GM18909 (cell line): ENCODE measurements at regions not wholly inside any gene's neighbourhood (a gene's known extent, or its start where the extent isn't known, plus 50 kb on each side); places are given as distances from the start of the nearest gene placed in this dataset.
"Not testable (repeated sequence)": the region's sequence is repeated elsewhere in the genome, so short reads cannot be mapped to it uniquely, and the experiment has no call there.

ENCODE experiments used
- ATAC-seq: cut with Tn5 transposase; IDR thresholded peaks from one replicate; pipeline ENCODE4 v1.9.1; 2021; ENCODE audit warnings: mild to moderate bottlenecking; ENCODE audit not compliant: unreplicated experiment, poor library complexity

DNA sequence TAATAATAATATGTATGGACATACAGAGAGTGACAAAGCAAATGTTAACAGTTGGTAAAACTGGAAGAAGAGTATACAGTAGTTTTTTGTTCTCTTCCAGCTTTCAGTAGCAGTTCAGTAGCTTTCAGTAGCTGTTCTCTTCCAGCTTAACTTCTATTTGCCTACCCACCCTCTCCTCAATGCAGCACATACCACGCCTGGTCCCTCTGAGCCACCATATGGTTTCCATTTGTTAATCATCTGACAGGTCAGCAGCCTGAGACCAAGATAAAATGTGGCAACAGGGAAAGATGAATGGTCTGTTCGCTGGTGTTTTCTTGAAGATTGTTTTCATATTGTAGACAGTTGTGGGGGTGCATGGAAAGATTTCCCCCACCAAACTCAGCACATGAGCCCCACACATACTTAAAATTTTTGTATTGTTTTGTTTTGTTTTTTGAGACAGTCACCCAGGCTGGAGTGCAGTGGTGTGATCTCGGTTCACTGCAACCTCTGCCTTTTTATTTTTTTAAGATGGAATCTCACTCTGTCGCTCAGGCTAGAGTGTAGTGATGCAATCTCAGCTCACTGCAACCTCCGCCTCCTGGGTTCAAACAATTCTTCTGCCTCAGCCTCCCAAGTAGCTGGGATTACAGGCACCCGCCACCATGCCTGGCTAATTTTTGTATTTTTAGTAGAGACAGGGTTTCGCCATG, 56.8 kb downstream of the ATP6V0E2 start:
- not testable (repeated sequence) for ATAC-seq

DNA sequence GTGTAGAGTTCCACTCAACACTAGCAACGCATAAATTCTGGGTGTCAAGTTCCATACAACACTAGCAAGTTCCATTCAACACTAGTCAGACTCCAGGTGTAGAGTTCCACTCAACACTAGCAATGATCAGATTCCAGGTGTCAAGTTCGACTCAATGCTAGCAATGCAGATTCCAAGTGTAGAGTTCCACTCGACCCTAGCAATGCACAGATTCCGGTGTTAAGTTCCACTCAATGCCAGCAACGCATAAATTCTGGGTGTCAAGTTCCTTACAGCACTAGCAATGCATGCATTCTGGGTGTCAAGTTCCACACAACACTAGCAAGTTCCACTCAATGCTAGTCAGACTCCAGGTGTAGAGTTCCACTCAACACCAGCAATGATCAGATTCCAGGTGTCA, 60.0 kb downstream of the ATP6V0E2 start:
- not testable (repeated sequence) for ATAC-seq

DNA sequence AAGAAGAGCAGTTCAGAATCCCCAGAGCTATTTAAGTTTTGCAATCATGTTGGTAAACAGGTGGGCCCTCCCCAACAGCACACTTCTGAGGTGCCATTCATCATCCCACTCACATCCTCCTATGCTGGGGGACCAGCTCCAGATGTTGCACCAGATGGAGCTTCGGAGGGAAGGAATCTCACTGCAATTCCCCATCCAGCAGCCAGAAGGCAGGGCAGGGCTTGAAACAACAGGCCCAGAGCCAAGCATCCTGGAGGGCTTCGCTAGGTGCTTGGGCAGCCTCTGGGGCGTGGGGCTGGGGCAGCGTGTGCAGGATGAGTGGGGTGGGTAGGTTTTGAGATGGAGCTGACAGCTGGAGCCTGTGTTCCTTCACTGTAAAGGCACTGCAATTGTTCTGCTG, 73.6 kb downstream of the ATP6V0E2 start:
- ATAC-seq: not testable (repeated sequence)

DNA sequence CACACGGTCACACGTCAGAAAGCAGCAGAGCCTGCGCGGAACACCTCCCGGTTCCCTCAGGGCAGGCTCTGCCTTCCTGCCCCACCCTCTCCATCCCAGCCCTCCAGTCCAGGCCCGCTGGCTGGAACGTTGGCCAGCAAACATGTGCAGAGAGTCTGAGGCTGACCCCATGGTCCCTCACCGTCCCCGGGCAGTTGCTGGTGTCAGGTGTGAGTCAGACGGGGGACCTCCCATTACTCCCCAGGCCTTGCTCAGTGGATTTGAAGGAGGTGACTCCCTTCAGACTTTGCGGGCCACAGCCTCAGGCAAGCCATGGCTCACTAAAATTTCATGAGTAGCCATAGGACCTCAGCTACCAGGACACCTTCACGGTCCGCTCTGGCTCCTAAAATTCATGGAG, 74.7 kb downstream of the ATP6V0E2 start:
- not testable (repeated sequence) for ATAC-seq

DNA sequence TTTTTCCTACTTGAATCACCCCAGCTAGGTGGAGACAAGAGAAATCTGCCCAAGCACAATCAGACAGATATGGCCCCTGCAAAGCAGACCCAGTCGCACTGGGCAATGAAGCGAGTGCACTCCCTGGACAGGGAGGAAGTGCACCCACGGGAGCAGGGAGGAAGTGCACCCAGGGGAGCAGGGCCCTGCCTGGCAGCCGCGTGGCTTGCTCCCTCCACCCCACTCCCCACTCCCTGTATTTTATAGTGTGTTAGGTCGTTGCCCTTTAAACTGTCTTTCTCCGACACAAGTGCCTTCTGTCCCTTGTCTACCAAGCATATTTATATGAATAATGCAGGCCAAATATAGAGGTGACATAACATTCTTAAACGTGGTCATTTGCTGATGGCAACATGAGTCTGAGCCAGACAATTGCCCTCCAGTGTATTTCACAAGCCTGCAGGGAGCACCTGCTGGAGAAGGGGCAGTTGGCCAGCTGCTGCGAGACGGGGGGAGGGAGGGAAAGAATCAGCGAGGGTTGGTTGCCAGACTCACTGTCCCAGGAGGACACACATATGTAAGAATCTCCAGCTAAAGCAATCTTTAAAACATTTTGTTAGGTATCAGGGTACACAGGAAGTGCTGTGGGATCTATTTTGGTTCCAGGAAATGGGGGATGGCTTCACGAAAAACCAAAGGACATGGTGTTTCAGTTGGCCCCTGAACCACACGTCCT, 76.3 kb downstream of the ATP6V0E2 start:
- ATAC-seq: peak; percentile 56

DNA sequence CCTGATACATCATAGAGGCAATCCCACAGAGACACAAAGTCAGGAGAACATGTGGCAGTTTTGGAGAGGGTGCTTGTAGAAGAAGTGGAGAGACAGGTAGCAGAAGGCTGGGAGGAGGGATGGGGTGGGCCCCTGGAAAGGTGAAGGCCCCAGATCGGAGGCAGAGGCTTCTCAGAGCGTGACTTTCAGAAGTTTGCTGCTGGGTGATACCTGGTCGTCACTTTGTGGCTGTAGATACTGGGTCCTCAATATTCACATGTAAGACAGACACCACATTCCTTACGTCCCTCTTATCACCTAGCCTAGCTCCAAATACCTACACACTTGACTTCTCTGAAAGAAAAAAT, 76.8 kb downstream of the ATP6V0E2 start:
- ATAC-seq: peak; percentile 34

DNA sequence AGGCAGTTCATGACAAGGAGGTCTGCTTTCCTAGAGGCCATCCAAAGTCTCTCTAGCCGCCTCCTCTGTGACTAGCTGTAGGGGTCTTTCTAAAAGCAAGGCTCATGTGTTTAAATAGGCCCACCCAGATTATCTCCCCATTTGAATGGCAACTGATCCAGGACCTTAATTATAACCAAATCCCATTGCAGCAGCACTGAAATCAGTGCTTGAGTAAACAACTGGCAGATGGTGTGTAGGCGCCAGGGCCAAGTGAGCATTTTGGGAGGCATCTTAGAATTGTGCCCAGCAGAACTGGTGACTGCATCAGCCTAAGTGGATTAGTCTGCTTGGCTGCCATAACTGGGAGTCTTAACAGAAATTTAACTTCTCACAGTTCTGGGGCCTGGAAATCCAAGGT, 77.8 kb downstream of the ATP6V0E2 start:
- ATAC-seq: not testable (repeated sequence)

DNA sequence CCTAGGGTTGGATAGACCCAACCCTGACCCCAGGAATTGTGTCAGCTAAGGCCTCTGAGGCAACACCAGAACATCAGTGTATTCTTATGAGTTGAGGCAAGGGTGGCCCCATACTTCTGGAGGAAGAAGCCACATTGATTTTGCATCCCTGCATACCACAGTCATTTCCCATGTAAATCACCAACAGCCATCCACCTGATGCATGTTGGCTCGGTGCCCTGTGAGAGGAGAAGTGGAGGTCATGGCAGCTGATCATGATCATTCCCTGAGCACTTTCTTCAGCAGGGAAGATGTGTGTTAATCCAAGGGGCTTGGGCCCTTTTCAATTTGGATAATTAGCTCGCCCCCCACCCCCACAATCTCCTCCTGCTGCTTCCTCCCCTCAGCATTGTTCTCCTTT, 85.1 kb downstream of the ATP6V0E2 start:
- ATAC-seq: not testable (repeated sequence)

DNA sequence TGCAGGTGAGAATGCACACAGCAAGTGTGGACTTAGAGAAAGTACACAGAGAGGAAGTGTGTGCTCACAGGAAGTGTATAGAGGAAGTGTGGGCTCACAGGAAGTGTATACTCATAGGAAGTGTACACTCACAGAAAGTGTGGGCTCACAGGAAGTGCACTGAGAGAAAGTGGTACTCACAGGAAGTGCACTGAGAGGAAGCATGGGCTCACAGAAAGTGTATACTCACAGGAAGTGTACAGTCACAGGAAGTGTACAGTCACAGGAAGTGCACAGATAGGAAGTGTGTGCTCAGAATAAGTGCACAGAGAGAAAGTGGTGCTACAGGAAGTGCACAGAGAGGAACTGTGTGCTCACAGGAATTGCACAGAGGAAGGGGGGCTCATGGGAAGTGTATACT, 87.1 kb downstream of the ATP6V0E2 start:
- ATAC-seq: not testable (repeated sequence)

DNA sequence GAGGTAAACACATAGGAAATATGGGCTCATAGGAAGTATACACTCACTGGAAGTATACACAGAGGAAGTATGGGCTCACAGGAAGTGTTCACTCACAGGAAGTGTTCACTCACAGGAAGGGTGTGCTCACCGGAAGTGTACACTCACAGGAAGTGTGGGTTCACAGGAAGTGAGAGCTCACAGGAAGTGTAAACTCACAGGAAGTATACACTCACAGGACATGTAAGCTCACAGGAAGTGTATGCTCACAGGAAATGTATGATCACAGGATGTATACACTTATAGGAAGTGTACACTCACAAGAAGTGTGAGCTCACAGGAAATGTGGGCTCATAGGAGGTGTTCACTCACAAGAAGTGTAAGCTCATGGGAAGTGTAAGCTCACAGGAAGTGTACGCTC, 88.1 kb downstream of the ATP6V0E2 start:
- not testable (repeated sequence) for ATAC-seq

DNA sequence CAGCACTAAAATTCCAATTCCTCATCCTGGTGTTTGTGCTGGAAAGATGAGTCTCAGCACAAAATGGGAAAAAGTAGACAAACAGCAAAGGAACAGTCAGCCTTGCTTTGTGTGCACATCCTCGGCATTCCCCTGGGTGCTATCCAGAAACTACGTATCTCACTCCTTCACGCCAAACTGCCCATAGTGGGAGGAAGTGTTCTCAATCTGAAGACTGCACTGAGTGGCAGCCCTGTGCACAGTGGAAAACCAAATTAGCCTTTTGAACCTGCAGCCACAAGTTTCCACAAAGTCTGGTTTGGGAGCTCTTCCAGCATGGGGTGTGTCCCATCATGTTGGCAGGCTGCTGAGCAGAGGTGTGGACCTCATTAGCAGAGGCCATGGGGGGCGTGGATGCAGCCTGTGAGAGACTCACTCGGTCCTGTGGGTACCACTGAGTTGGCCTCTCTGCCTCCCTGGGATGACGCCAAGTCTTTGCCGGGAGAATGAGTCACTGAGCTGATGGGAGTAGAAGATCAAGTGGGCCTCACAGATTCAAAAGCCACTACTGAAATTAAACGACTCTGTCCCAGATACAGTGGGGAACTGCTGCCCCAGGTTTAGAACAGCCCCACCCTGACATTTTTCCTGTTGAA, 89.0 kb downstream of the ATP6V0E2 start:
- ATAC-seq: not testable (repeated sequence)

DNA sequence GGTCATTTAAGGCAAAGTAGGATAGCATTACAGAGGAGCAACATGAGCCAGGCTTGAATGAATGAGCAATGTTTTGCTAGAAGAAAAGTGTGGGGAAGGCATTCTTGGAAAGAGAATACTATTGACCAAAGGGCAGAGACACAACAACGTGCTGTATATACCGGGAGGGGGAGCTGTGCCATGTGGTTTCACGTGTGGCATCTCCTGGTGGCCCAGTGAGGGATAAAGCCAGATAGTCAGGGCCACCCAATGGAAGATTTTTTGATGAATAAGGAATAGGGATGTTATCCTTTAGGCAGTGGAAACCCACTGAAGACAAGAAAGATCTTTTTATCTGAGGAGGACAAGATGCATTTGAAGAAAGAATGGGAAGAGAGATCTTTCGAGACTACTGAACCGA, 90.2 kb downstream of the ATP6V0E2 start:
- ATAC-seq: not testable (repeated sequence)

DNA sequence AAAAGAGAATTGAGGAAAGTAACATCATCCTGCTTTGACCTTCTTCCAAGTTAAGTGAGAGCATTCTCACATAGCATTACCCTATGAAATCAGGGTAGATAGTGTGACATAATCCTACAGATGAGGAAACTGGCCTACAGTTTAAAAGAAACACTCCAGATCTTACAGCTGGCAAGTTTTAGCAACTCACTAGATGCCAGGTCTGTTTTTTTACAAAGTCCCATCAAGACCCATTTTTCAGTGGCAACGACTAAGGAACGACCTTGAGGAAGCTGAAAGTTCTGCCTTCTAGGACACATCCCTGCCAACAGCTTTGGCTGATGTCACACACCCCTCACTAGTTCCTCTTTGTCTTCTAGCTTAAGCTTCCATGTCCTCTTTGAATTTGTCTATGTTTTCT, 92.7 kb downstream of the ATP6V0E2 start:
- ATAC-seq: not testable (repeated sequence)

DNA sequence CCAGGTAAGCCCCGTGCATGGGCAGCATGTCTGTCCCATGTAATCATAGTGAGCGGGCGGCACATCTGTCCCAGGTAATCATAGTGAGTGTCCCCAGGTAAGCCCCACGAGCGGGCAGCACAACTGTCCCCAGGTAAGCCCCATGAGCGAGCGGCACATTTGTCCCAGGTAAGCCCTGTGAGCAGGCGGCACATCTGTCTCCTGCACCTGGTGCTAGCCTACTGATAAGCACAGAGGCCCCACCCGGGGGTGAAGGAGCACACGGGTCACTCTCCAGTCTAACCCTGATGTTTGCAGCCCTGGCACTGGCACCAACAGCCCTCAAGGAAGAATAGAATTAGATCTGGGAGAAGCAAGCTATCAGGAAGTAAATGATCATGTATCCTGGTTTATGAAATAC, 99.2 kb downstream of the ATP6V0E2 start:
- ATAC-seq: not testable (repeated sequence)

DNA sequence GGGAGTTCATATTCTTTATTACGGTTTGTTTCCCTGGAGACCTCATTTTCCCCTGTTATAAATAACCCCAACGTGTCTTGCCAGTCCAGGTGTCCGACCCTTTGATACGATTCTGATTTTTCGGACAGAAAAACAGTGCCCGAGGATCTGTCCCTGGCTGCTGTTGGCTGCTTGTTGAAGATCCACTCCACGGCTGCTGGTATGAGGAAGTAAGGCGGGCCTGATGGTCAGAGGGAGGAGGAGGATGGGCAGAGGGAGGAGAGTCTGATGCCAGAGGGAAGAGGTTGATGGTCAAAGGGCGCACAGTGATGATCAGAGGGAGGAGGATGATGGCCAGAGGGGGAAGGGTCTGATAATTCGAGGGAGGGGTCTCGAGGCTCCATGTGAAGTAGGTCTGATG, 99.9 kb downstream of the ATP6V0E2 start:
- not testable (repeated sequence) for ATAC-seq

DNA sequence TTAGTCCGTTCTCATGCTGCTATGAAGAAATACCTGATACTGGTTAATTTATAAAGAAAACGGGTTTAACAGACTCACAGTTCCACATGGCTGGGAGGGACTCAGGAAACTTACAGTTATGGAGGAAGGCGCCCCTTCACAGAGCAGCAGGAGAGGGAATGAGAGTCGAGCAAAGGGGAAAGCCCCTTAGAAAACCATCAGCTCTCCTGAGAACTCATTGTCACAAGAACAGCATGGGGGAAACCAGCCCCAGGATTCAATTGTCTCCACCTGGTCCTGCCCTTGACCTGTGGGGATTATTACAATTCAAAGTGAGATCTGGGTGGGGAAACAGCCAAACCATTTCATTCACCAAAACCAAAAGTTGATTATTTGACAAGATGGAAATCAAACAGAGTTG, 101.8 kb downstream of the ATP6V0E2 start:
- not testable (repeated sequence) for ATAC-seq

DNA sequence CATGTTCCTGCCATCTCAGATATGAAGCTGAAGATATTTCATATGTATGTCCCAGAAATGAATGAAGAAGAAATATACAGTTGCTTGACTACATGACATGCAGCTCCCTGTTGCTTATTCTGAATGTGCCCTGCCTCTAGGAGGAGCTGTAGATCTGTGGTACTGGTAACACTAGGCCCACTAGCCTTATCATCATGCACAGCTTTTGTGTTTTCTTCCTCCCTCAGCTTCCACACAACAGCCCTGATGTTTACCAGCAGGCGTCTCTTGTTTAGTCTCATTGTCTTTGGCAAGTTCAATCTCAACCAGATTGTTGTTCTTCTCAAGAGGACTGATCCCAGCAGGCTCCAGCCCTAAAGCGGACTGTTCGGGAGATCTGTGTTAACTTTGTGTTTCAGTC, 104.8 kb downstream of the ATP6V0E2 start:
- not testable (repeated sequence) for ATAC-seq

DNA sequence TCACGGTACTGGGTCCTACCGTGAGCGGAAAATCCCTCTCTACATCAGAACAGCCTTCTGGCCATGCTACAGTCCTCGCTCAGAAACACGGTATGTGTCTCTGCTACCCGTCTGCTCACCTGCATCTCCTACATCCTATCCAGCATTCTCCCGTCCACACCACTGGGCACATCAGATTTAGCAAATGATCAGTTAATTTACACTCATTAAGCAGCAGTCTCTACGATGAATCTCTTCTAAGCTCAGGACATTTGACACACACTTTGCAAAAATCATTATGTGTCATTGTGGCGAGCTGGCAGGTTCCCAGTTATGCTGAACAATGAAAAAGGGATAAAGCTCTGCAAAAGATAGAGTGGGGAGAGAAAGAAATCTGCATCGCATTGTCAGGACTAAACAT, 105.2 kb downstream of the ATP6V0E2 start:
- ATAC-seq: not testable (repeated sequence)

DNA sequence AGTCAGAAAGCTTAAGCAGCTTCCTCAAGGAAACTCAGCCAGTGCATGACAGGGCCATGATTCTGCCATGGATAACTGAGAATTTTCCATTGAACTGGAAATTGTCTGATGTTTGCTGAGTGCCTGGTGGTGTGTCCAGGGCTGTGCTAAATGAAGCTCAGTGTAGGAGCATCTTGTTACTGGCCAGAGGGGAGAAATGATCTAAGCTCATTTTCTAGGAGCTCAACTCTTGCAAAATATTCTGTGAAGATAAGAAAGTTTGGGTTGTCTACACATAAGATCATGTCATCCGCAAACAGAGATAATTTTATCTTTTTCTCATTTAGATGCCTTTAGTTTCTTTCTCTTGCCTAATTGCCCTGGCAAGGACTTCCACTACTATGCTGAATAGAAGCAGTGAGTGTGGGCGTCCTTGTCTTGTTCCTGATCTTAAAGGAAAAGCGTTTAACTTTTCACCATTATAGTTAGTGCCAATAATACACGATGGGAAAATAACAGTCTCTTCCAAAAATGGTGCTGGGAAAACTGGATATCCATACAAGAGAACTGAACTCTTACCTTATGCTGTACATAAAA, 108.9 kb downstream of the ATP6V0E2 start:
- ATAC-seq: not testable (repeated sequence)

DNA sequence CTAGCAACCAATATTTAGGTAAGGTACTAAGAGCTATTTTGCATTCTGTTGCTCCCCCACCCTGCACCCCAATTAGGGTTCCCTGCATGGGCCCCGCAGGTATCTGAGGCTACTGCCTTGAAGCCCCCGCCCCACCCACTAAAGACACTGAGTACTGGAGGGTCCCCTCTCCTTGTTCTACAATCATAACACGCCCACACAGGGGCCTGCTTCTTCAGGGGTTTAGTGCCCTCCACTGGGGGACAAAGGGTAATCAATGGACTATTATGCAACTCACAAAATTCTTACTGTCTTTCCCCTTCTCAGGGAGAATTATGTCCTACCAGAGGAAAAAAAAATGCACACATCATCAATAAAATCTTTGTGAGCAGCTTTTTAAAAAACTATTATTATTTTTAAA, 113.1 kb downstream of the ATP6V0E2 start:
- not testable (repeated sequence) for ATAC-seq
